NCI-H748 (cell line): ENCODE measurements at regions not wholly inside any gene's neighbourhood (a gene's known extent, or its start where the extent isn't known, plus 50 kb on each side); places are given as distances from the start of the nearest gene placed in this dataset.

Experiments used
- DNase-seq: peaks from one replicate; lab custom pipeline; 2025; ENCODE audit not compliant: unreplicated experiment; lab: John Stamatoyannopoulos, UW

DNA sequence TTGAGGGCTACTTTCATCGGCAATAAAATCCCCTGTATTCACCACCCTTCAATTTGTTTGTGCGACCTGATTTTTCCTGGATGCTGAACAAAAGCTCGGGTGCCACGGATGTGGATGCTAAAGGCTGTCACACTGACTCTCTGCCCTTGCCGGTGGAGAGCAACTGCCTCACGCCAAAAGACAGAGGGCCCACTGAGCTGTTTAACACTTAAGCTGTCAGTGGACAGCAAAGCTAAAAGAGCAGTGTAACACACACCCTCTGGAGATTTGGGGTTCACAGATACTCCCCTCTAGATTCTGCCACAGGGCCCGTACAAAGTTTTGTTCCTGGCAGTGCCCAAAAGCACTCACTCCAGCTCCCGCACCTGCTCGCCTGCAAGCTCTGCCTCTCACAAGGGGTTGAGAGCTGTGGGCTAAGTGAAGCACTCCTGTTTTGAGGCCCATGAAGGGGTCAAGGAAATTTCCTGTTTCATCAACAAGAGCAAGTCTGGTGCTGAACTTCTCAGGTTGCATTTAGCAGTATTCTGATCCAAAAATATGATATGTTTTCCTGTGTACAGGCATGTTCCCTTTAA lies 1571.9 kb downstream of the ADGRL3 start:
- DNase-seq = no peak

DNA sequence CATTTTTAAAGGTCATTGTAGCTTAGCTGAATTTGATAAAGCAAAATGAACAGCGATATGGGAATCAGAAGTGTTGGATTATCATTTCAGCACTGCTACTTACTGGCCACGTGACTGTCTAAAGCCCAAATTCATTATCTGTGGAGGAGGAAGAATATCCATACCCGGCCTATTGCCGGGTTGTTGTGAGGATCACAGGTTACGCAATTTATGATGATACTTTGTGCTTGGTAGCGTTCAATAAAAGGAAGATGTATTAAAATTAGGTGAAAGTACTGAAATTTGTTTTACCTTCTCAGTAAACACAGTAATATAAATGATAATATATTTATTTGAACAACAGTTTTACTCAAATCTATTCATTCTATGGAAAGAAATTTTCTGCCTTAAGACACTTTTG lies 1540.2 kb downstream of the ADGRL3 start:
- DNase-seq = no peak

- no peak for DNase-seq
Observed at GRCh38 chr4:62717154-62717553, 1517.0 kb downstream of the ADGRL3 start.

GRCh38 chr4:62711575-62711974 lies 1511.4 kb downstream of the ADGRL3 start:
- no peak for DNase-seq

DNA sequence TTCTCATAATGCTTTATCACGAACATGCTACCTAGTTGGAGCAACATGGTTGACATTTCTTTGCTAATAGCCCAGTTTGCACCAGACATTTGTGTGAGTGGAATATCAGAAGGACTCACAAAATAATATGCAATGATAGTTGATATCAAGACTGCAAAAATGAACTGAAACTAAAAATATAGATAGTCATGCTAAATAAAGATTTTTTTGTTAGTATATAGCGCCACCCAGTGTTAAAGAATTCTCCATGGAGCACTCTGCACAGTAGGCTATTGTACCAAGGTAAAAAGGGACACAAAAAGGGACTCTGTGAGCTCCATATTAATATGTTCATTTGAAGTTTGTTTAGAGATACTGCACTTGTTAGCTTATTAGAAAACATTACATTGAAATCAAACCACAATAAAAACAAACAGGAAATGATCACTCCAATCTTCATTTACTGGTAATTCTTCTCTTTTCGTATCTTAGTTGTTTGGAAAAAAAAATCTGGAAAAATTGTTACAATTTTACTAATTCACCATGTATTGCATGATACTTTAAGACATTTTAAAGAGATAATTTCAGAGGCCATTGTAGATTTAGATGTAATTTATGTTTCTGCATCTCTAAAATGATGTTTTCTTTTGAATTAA lies 1509.6 kb downstream of the ADGRL3 start:
- peak; percentile 62 for DNase-seq

GRCh38 chr4:62706423-62706822 lies 1506.3 kb downstream of the ADGRL3 start:
- no peak for DNase-seq

DNA sequence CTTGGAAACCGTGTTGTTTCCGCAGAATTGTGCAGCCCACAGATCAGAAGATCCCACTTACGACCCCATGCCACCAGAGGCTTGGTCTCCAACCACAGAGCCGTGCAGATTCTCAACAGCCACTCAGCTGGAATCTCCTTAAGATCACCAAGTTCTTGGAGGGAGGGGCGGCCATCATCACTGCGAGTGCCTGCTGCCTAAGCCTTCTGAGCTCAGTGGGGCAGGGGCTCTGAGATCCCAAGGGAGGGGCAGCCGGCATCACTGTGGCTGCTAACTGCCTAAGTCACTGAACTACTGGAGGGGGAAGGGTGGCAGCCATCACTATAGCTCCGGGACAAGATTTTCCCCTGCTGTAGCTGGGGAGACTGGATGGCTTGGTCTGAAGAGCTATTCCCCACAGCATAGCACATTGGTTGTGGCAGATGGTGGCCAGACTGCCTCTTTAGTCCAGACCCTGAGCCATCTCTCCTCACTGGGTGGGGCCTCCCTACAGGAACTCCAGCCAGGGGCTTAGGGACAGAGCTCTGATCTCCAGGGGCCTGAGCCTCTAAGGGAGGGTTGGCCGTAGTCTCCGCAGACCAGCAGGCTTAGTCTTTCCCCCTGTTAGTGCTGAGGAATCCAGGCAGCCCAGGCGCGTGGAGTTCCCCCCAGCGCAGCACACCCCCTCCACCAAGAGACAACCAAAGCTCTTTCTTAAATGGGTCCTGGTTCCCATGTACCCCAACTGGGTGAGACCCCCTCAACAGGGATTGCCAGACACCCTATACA lies 1483.9 kb downstream of the ADGRL3 start:
- DNase-seq = no peak

GRCh38 chr4:62676962-62677361 lies 1476.8 kb downstream of the ADGRL3 start:
- no peak for DNase-seq

DNA sequence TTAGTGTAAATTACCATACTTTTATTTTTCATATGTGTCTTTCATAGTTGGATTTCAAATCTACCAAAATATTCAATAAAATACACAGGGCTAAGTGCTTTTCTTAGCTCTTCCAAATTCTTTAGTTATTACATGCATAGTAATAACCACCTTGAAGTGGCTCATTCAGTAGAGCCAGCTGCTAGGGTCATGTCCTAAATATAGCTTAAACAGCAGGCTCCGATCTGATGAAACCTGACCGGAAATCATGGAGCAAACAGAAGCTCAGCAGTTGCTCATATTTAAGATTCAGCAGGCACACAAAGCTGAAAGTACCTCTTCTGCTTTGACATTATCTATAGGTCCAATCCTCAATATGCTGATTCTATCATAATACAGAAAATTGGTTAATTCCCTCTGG lies 1470.4 kb downstream of the ADGRL3 start:
- peak; percentile 84 for DNase-seq

DNA sequence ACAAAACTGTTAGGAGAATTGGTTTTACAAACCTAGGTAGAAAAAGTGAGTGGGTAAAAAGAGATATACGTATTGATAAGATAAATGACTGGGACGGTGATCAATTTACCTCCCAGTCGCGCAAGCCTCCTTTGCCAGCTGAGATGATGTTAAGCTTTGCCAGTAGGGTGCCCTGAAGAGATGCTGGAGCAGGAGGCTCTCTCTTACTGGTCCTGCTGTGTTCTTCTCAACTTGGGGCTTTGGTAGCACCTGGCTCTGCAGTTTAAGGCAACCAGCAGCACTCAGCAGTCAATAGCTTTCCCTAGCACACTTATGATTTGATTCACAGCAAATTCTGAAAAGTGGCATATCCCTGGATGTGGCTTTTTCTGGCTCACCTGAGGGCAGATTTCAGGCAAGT lies 1461.7 kb downstream of the ADGRL3 start:
- DNase-seq = no peak

GRCh38 chr4:62656006-62656405 lies 1455.9 kb downstream of the ADGRL3 start:
- no peak for DNase-seq

GRCh38 chr4:62644372-62644771 lies 1444.2 kb downstream of the ADGRL3 start:
- DNase-seq = peak; percentile 54

- DNase-seq = peak; percentile 15
Observed at GRCh38 chr4:62640296-62640695, 1440.2 kb downstream of the ADGRL3 start.

DNA sequence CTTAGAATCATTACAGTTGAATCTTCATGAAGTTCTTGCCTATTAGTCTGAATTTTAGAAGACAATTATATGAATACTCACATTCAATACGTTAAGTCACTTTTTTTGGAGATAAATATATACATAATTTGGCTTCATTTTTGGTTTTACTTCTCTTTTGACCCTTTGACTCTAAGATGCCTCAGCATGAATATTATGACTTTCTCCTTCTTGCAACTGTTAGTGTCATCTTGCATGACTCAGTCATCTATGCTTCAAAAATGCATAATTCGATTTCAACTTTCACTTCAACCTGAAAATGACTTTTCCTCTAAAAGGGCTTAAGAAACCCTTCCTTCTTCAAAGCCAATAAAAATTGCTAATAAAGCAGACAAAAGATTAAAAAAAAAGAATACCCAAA lies 1427.5 kb downstream of the ADGRL3 start:
- DNase-seq = no peak

DNA sequence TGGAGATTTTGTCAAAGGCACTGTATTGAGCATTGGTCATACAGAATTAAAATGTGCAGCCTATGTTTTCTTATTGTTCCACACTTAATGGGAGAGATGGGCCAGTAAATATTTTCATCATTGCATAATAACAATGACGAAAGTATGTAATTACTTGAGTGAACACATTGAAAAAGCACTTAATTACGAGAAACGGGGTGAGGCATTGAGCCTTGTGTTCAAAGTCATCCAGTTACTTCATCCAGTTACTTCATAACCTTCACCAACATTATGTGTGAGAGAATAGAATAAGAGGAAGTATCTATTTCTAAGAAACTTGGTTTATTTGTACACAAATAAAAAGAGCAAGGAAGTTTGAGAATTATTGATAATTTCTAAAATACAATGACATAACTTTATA lies 1427.0 kb downstream of the ADGRL3 start:
- no peak for DNase-seq

GRCh38 chr4:62622089-62622488 lies 1422.0 kb downstream of the ADGRL3 start:
- no peak for DNase-seq

DNA sequence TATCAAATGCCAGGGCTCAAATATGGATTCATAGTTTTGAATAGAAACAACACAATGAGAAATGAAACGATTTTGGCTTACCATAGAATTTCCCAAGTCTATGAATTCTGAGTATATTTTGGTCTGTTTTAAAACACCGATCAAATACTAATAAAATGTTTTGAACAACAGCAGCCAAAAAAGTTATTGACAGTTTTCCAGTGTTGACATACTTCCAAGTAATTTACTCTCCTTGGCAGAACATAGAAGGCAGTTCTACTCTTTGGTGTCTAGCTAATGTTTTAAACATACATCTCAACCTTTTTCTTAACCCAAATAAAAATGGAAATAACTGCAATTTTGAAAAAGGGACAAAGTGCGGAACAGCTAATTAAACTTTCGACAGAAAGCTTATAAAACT lies 1419.8 kb downstream of the ADGRL3 start:
- DNase-seq = no peak

GRCh38 chr4:62618042-62618441 lies 1417.9 kb downstream of the ADGRL3 start:
- no peak for DNase-seq

DNA sequence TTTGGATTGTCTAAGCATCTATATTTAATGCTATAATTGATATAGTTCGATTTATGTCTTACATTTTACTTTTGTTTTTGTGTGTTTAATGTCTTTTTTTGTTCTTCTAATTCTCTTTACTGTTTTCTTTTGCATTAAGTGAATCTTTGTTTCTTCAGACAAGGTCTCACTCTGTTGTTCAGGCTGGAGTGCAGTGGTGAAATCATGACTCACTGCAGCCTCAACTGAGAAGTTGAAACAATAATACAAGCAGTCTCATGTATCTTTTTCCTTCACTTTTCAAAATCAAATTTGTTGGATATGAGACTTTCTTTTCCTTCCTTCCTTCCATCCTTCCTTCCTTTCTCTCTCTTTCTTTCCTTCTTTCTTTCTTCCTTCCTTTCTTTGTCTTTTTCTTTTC lies 1401.6 kb downstream of the ADGRL3 start:
- no peak for DNase-seq

DNA sequence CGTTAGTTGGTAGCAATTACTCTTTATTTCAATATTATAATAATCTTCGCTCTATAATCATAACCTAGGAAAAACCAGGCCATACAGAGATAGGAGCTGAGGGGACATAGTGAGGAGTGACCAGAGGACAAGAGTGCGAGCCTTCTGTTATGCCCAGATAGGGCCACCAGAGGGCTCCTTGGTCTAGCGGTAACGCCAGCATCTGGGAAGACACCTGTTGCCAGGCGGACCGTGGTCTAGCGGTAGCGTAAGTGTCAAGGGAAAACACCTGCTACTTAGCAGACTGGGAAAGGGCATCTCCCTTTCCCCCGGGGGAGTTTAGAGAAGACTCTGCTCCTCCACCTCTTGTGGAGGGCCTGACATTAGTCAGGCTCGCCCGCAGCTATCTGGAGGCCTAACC lies 1395.1 kb downstream of the ADGRL3 start:
- DNase-seq = peak; percentile 55

DNA sequence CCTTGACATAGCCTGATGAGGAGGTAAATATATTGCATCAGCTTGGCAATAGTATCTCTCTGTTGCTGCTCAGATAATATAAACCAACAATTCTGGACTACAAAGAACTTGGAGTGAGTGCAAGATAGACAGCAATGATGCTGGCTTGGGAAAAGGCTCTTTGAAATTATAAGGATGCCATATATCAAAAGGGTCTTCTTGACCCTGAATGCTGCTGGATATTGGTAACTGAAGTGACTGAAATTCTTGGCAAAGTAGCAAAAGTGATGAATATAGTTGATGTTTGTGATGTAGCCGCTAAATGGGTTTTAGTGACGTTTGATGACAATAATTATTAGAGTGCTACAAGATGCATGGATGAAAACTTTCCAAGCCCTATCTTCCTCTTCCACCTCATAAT lies 1391.6 kb downstream of the ADGRL3 start:
- no peak for DNase-seq

DNA sequence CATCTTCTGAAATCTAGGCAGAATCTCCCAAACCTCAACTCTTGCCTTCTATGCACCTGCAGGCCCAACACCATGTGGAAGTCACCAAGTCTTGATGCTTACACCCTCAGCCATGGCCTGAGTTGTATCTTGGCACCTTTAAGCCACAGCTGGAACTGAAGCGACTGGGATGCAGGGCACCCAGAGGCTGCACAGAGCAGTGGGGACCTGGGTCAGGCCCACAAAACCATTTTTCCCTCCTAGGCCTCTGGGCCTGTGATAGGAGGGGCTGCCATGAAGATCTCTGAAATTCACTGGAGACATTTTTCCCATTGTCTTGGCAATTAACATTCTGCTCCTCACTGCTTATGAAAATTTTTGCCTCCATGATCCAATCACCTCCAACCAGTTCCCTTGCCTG lies 1388.5 kb downstream of the ADGRL3 start:
- DNase-seq = no peak
